Loucy (cell line): ENCODE measurements at regions not wholly inside any gene's neighbourhood (a gene's known extent, or its start where the extent isn't known, plus 50 kb on each side); places are given as distances from the start of the nearest gene placed in this dataset.
"Not testable (repeated sequence)": the region's sequence is repeated elsewhere in the genome, so short reads cannot be mapped to it uniquely, and the experiment has no call there.

ENCODE experiments used
- EZH2phosphoT487 ChIP-seq: fragments of 200-600 bp; IDR thresholded peaks from 2 replicates; pipeline ENCODE4 v1.6.1; 2018; ENCODE audit warnings: antibody characterized with exemption, mild to moderate bottlenecking, moderate library complexity, borderline replicate concordance
- TF ChIP-seq, protein P1 (sequence below): fragments of 200-600 bp; sonication (generic); conservative IDR thresholded peaks from 2 replicates; pipeline ENCODE4 v1.5.1; 2014; ENCODE audit warnings: mild to moderate bottlenecking, antibody characterized with exemption, low read length

DNA sequence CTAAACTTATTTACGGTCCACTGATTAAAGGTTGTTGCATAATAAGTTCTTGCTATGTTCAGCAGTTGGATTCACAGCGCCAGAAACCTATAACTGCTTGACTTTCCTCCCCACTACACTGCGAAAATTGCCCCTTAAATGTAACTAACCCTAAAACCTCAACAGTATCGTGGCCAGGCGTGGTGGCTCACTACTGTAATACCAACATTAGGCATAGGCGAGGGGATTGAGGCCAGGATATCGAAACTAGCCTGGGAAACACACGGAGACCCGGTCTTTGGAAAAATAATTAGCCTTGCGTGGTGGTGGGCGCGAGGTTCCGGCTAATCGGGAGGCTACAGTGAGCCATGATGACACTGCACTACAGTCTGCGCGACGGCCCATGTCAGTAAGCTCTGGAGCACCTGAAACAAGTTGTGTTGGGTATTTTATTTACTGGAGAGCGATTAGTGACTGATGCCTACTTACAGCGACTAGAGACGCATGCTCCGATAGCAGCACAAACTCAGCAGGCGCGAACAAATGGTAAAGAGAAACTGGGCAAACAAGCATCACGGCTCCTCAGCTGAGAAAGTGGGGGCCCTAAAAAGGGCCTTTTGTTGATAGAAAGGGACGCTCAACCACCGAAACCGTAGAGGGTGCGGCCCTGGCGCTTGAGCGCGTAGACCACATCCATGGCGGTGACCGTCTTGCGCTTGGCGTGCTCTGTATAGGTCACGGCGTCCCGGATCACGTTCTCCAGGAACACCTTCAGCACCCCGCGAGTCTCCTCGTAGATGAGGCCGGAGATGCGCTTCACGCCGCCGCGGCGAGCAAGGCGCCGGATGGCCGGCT, 81.4 kb downstream of the OR2B2 start:
- TF ChIP-seq, protein P1, sequence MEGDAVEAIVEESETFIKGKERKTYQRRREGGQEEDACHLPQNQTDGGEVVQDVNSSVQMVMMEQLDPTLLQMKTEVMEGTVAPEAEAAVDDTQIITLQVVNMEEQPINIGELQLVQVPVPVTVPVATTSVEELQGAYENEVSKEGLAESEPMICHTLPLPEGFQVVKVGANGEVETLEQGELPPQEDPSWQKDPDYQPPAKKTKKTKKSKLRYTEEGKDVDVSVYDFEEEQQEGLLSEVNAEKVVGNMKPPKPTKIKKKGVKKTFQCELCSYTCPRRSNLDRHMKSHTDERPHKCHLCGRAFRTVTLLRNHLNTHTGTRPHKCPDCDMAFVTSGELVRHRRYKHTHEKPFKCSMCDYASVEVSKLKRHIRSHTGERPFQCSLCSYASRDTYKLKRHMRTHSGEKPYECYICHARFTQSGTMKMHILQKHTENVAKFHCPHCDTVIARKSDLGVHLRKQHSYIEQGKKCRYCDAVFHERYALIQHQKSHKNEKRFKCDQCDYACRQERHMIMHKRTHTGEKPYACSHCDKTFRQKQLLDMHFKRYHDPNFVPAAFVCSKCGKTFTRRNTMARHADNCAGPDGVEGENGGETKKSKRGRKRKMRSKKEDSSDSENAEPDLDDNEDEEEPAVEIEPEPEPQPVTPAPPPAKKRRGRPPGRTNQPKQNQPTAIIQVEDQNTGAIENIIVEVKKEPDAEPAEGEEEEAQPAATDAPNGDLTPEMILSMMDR, result not testable (repeated sequence)
- not testable (repeated sequence) for TF ChIP-seq EZH2phosphoT487
